Adrenal gland (tissue), 5 donors: ENCODE measurements at regions not wholly inside any gene's neighbourhood (a gene's known extent, or its start where the extent isn't known, plus 50 kb on each side); places are given as distances from the start of the nearest gene placed in this dataset.

Experiments
- POLR2A ChIP-seq, 2 donors: fragments of 450-650 bp; IDR thresholded peaks; one replicate each; pipeline ENCODE4 v1.6.1; 2017; ENCODE audit warnings: antibody characterized with exemption in 2 of 2, mild to moderate bottlenecking in 2 of 2, moderate library complexity in 1 of 2
- TF ChIP-seq, protein P1 (sequence below), 6 experiments: fragments of 450-650 bp in 4 of 6; fragments of 200-600 bp in 2 of 6; sonication (generic) in 1 of 6; IDR thresholded peaks; 1 replicate in 5 of 6; 2 replicates in 1 of 6; pipeline versions ENCODE4 v1.5.1 to v1.8.0; 2016 to 2021; ENCODE audit warnings: antibody characterized with exemption in 6 of 6, mild to moderate bottlenecking in 2 of 6, moderate library complexity in 1 of 6
- donor health status: DM: no; HTN: no; CAD: no.

- TF ChIP-seq, protein P1, sequence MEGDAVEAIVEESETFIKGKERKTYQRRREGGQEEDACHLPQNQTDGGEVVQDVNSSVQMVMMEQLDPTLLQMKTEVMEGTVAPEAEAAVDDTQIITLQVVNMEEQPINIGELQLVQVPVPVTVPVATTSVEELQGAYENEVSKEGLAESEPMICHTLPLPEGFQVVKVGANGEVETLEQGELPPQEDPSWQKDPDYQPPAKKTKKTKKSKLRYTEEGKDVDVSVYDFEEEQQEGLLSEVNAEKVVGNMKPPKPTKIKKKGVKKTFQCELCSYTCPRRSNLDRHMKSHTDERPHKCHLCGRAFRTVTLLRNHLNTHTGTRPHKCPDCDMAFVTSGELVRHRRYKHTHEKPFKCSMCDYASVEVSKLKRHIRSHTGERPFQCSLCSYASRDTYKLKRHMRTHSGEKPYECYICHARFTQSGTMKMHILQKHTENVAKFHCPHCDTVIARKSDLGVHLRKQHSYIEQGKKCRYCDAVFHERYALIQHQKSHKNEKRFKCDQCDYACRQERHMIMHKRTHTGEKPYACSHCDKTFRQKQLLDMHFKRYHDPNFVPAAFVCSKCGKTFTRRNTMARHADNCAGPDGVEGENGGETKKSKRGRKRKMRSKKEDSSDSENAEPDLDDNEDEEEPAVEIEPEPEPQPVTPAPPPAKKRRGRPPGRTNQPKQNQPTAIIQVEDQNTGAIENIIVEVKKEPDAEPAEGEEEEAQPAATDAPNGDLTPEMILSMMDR (IDR thresholded peaks at IDR 0.05), result no peak
- no peak for TF ChIP-seq POLR2A (IDR thresholded peaks at IDR 0.05)
Measured at GRCh38 chr20:6919792-6920468, 152.4 kb downstream of the BMP2 start.
